WTC11 (cell line): ENCODE measurements at regions not wholly inside any gene's neighbourhood (a gene's known extent, or its start where the extent isn't known, plus 50 kb on each side); places are given as distances from the start of the nearest gene placed in this dataset.

Source experiments
- ATF3 ChIP-seq: sonication (generic); formaldehyde crosslinking; conservative IDR thresholded peaks from 2 replicates; pipeline ENCODE4 v1.8.1; 2022; ENCODE audit warnings: mild to moderate bottlenecking, missing genetic modification reagents
- FOXK1 ChIP-seq: sonication (generic); formaldehyde crosslinking; IDR thresholded peaks from 2 replicates; pipeline ENCODE4 v1.8.0; 2022; ENCODE audit warnings: mild to moderate bottlenecking, moderate library complexity, missing genetic modification reagents
- JUN ChIP-seq: sonication (generic); formaldehyde crosslinking; IDR thresholded peaks from 2 replicates; pipeline ENCODE4 v1.8.0; 2023; ENCODE audit warnings: mild to moderate bottlenecking, missing genetic modification reagents
- NR3C1 ChIP-seq: sonication (generic); formaldehyde crosslinking; conservative IDR thresholded peaks from 2 replicates; pipeline ENCODE4 v1.8.1; 2023; ENCODE audit warnings: low read depth, mild to moderate bottlenecking, missing genetic modification reagents
- RORB ChIP-seq: fragments of 250-450 bp; sonication (Bioruptor Pico); IDR thresholded peaks from 2 replicates; pipeline ENCODE4 v1.9.0; 2021; ENCODE audit warnings: mild to moderate bottlenecking
- SMAD3 ChIP-seq: sonication (generic); formaldehyde crosslinking; IDR thresholded peaks from 2 replicates; pipeline ENCODE4 v1.8.0; 2022; ENCODE audit warnings: missing genetic modification reagents, mild to moderate bottlenecking, borderline replicate concordance
- TCF7 ChIP-seq: sonication (generic); formaldehyde crosslinking; IDR thresholded peaks from 2 replicates; pipeline ENCODE4 v1.8.0; 2022; ENCODE audit warnings: mild to moderate bottlenecking, low read depth, missing genetic modification reagents, moderate library complexity
- ZNF121 ChIP-seq: sonication (generic); formaldehyde crosslinking; IDR thresholded peaks from 2 replicates; pipeline ENCODE4 v1.8.0; 2023; ENCODE audit warnings: missing genetic modification reagents
- TF ChIP-seq, protein P1 (sequence below): fragments of 200-600 bp; IDR thresholded peaks from 2 replicates; pipeline ENCODE4 v1.8.0; 2022; ENCODE audit warnings: antibody characterized with exemption
- TF ChIP-seq, protein P2 (sequence below): sonication (generic); formaldehyde crosslinking; IDR thresholded peaks from 2 replicates; pipeline ENCODE4 v1.8.1; 2022; ENCODE audit warnings: low read depth, mild to moderate bottlenecking, moderate library complexity, missing genetic modification reagents, borderline replicate concordance
- TF ChIP-seq, protein P3 (sequence below): sonication (generic); formaldehyde crosslinking; IDR thresholded peaks from 2 replicates; pipeline ENCODE4 v1.8.1; 2023; ENCODE audit warnings: mild to moderate bottlenecking, missing genetic modification reagents, moderate library complexity

DNA sequence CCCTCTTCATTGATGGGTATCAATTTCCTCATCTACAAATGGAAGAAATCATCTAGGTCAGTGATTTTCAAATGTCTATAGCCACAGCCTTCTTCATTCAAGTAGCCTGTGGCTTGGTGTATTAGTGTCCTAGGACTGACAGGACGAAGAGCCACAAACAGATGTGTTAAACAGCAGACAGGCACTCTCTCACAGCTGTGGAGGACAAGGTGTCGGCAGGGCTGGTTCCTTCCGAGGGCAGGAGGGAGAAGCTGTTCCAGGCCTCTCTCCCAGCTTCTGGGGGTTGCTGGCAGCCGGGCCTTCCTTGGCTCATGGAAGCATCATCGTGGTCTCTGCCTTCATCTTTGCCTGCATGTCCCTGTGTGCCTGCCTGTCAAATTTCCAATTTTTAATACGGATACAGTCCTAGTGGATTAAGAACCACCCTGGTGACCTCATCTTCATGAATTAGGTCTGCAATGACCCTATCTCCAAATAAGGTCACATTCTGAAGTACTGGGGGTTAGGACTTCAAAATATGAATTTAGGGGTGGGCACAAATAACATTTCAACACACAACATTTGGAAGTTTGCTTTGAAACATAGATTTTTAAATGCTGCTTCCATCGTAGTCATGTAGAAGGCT lies 86.5 kb downstream of the PTGR3 start:
- TF ChIP-seq, protein P1, sequence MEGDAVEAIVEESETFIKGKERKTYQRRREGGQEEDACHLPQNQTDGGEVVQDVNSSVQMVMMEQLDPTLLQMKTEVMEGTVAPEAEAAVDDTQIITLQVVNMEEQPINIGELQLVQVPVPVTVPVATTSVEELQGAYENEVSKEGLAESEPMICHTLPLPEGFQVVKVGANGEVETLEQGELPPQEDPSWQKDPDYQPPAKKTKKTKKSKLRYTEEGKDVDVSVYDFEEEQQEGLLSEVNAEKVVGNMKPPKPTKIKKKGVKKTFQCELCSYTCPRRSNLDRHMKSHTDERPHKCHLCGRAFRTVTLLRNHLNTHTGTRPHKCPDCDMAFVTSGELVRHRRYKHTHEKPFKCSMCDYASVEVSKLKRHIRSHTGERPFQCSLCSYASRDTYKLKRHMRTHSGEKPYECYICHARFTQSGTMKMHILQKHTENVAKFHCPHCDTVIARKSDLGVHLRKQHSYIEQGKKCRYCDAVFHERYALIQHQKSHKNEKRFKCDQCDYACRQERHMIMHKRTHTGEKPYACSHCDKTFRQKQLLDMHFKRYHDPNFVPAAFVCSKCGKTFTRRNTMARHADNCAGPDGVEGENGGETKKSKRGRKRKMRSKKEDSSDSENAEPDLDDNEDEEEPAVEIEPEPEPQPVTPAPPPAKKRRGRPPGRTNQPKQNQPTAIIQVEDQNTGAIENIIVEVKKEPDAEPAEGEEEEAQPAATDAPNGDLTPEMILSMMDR: no peak
- TF ChIP-seq NR3C1 (CRISPR knock-in tag): no peak
- no peak for TF ChIP-seq TCF7 (CRISPR knock-in tag)
- TF ChIP-seq, protein P2, sequence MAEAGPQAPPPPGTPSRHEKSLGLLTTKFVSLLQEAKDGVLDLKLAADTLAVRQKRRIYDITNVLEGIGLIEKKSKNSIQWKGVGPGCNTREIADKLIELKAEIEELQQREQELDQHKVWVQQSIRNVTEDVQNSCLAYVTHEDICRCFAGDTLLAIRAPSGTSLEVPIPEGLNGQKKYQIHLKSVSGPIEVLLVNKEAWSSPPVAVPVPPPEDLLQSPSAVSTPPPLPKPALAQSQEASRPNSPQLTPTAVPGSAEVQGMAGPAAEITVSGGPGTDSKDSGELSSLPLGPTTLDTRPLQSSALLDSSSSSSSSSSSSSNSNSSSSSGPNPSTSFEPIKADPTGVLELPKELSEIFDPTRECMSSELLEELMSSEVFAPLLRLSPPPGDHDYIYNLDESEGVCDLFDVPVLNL (CRISPR knock-in tag): no peak
- TF ChIP-seq ZNF121 (CRISPR knock-in tag): no peak
- TF ChIP-seq JUN: no peak
- no peak for TF ChIP-seq SMAD3 (CRISPR knock-in tag)
- TF ChIP-seq, protein P3, sequence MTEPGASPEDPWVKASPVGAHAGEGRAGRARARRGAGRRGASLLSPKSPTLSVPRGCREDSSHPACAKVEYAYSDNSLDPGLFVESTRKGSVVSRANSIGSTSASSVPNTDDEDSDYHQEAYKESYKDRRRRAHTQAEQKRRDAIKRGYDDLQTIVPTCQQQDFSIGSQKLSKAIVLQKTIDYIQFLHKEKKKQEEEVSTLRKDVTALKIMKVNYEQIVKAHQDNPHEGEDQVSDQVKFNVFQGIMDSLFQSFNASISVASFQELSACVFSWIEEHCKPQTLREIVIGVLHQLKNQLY (CRISPR knock-in tag): no peak
- TF ChIP-seq FOXK1 (CRISPR knock-in tag): no peak
- no peak for TF ChIP-seq ATF3
- TF ChIP-seq RORB: no peak
